ENCODE measurements at regions not wholly inside any gene's neighbourhood (a gene's known extent, or its start where the extent isn't known, plus 50 kb on each side); places are given as distances from the start of the nearest gene placed in this dataset.

DNA sequence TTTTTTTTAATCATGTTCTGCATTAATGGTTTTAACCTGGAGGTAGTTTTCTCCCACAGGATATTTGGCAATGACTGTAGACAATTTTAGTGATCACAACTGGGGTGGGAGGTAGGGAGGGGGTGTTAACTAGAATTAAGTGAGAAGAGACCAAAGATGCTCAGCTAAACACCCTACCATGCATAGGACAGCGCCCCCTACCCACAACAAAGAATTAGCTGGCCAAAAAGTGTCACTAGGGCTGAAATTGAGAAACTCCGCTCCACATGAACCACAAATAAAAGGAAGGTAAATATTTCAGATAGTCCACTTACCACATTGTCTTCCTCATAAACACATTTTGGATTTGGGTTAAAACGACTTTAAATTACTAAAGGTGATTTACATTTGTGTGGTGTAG is 942.6 kb downstream of the SUCLG1 start:
- TF ChIP-seq SUZ12 (IDR thresholded peaks at IDR 0.05; ENCODE audit: extremely low read depth, insufficient read depth, insufficient read length) (no peak), ZNF274 (IDR thresholded peaks at IDR 0.05; ENCODE audit: low read depth, low read length) (no peak), YY1 (IDR thresholded peaks at IDR 0.05; ENCODE audit: insufficient read depth, insufficient read length) (no peak)

Measured in NT2/D1 (cell line).